Motor neuron (in vitro differentiated cells): ENCODE measurements at regions not wholly inside any gene's neighbourhood (a gene's known extent, or its start where the extent isn't known, plus 50 kb on each side); places are given as distances from the start of the nearest gene placed in this dataset.

Experiments
- ATAC-seq, 8 experiments: fragments of 200-7000 bp; cut with Tn5 transposase; replicated peaks in 6 of 8; 2 replicates each; pipeline ENCODE4 v1.8.0; 2021; ENCODE audit warnings: mild to moderate bottlenecking in 8 of 8, moderate library complexity in 8 of 8
- H3K27ac ChIP-seq, 2 donors: fragments of 250-450 bp; sonication (Bioruptor Pico); 2 replicates each; pipeline ENCODE4 v1.9.0; 2021; ENCODE audit warnings: antibody characterized with exemption in 2 of 2, mild to moderate bottlenecking in 2 of 2, moderate library complexity in 1 of 2
- H3K4me1 ChIP-seq, 2 donors: fragments of 250-450 bp; sonication (Bioruptor Pico); replicated peaks in 1 of 2; 2 replicates each; pipeline ENCODE4 v1.6.1; 2021; ENCODE audit warnings: antibody characterized with exemption in 2 of 2, mild to moderate bottlenecking in 2 of 2, moderate library complexity in 1 of 2
- H3K4me3 ChIP-seq, 5 donors: fragments of 250-450 bp; sonication (Bioruptor Pico); 2 replicates each; pipeline ENCODE4 v1.9.0; 2021; ENCODE audit warnings: antibody characterized with exemption in 5 of 5, mild to moderate bottlenecking in 5 of 5, moderate library complexity in 4 of 5
- WGBS, 10 experiments: fragments of 450-650 bp; shearing (Covaris generic); methylation state at CpG; one replicate each; pipeline ENCODE4 v1.0.0; 2022; 5-methylcytosine and 5-hydroxymethylcytosine counted together
- in situ Hi-C, 9 experiments: fragments of 400-800 bp; cut with MboI; loops; one replicate each; pipeline ENCODE4 v1.15.0; 2021; ENCODE audit warnings: low sequenced_read_pairs in 9 of 9, low pct_unique_long_range_greater_than_20kb in 2 of 9; ENCODE audit not compliant: unreplicated experiment in 9 of 9

DNA sequence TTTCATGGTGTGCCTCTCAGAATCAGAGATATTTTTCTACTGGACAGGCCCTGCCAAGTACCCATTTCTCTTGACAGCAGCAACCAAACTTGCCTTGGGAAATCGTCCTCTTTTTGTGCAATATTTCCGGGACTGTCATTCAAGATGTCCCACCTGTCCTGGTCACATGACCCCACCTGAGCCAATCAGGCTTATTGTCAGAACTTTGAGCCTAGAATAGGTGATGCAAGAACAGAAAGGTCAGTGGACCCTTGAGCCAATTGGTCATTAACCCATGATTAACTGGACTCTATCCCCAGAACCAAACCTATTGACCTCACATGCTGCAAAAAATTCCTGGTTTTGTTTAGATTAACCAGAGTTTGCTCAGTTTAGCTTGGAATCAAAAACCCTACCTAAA is 108.3 kb upstream of the TOP1 start:
- 40 to 90% (median 66%) methylated on average over 1 to 2 of the region's 2 CpGs; no CpG with 5 or more reads in 4 of the 10 experiments for WGBS, 10 experiments
- in situ Hi-C loops: no loop called here
- no peaks in the 10 kb centered on the region for H3K4me1 ChIP-seq
- no peak overlapping the region for H3K4me3 ChIP-seq
- H3K27ac ChIP-seq: no peak overlapping the region
- ATAC-seq: no peak

DNA sequence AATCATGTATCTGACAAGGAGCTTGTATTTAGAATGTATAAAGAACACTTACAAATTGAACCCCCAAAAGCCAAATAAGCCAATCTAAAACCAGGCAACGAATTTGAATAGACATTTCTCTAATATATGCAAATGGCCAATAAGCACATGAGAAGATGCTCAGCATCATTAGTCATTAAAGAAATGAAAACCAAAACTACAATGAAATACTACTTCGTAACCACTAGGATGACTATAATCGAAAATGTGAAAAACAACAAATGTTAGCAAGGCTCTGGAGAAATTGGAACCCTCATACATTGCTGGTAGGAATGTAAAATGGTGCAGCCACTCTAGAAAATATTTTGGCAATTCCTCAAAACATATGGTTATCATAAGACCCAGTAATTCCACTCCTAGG is 105.8 kb upstream of the TOP1 start:
- Histone ChIP-seq H3K27ac (no peak overlapping the region), H3K4me3 (no peak overlapping the region), H3K4me1 (no peaks in the 10 kb centered on the region)
- in situ Hi-C loops: no loop called here
- no peak for ATAC-seq
- WGBS, 10 experiments: 27 to 92% (median 62%) methylated on average over 2 to 3 of the region's 3 CpGs

DNA sequence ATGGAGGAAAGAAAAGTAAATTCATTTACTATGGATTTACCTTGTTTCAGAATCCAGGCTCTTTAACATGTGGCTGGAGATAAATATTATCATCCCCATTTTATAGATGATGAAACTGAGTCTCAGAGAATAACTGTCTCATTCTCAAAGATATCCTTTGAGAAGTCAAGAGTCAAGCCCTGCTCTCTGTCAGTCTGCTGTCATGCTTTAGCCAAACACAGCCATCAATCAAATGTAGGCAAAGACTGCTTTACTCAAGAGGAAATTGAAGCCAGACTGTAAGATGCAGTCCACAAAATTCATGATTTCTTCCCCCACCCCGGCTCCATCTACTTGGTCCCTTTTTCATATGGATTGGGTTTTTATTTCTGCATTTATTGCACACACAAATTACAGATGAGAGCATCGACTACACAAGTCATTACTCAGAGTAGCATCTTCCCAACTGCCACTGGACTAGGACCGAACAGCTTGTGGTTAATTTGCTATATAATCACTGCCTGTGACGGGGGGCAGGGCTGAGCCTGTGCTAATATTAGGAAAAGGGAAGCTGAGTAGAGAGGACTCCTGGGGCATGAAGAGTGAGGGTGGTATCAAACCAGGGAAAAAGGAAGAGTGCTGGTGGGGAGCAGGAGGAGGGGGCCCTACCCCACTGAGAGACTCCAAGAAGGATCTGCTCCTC is 102.7 kb upstream of the TOP1 start:
- no peak for ATAC-seq
- H3K27ac ChIP-seq: no peak overlapping the region
- H3K4me3 ChIP-seq: no peak overlapping the region
- 33 to 80% (median 57%) methylated on average over 1 to 3 of the region's 4 CpGs; no CpG with 5 or more reads in 1 of the 10 experiments for WGBS, 10 experiments
- in situ Hi-C loops: loop anchor here in 2 of 9 experiments (25.0 kb wide), 1 partner anchor 214 kb away; no protein-coding TSS in a partner anchor
- H3K4me1 ChIP-seq: no peaks in the 10 kb centered on the region

DNA sequence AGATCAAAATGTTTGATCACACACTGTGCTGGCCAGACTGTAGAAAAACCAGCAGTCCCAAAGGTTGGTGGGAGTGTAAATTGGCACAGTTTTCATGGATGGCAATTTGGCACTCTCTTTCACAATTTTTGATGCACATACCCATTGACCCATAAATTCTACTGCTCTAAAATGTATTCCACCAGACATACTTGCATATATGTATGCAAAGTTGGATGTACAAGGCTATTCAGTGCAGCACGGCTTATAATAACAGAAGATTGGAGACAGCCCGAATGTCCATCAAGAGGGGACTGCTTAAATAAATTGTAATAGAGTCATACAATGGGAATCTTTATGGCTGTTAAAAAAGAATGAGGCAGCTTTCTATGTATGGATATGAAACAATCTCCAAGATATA is 101.7 kb upstream of the TOP1 start:
- in situ Hi-C loops: loop anchor here in 2 of 9 experiments (25.0 kb wide), 1 partner anchor 215 kb away; no protein-coding TSS in a partner anchor
- H3K4me3 ChIP-seq: no peak overlapping the region
- no peak overlapping the region for H3K27ac ChIP-seq
- WGBS, 10 experiments: 0 to 100% (median 59%) methylated on average over 1 to 2 of the region's 2 CpGs; no CpG with 5 or more reads in 2 of the 10 experiments
- no peaks in the 10 kb centered on the region for H3K4me1 ChIP-seq
- peak in 4 of 8 experiments; percentile 20 to 99 (median 94) for ATAC-seq

DNA sequence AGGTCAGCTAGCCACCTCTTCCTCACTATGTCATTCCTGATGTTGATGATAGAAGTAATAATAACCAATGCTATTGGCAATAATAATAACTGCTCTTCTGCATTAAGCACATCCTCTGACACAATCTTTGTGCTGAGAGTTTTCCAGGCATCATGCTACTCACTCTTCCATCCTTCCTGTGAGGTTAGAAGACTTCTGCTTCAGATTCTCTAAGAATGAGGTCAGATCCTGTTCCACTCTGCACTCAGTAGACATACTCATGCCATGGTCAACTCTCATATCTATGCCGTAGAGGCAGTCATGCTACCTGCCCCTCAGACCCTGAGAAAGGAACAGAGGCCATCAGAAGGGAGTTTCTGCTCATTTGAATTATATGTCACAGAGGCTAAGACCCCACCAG is 98.1 kb upstream of the TOP1 start:
- no peak overlapping the region for H3K4me3 ChIP-seq
- no peaks in the 10 kb centered on the region for H3K4me1 ChIP-seq
- 85 to 100% methylated on average over 1 of the region's 1 CpG; no CpG with 5 or more reads in 8 of the 10 experiments for WGBS, 10 experiments
- no peak for ATAC-seq
- in situ Hi-C loops: loop anchor here in 2 of 9 experiments (25.0 kb wide), 1 partner anchor 218 kb away; no protein-coding TSS in a partner anchor
- no peak overlapping the region for H3K27ac ChIP-seq

DNA sequence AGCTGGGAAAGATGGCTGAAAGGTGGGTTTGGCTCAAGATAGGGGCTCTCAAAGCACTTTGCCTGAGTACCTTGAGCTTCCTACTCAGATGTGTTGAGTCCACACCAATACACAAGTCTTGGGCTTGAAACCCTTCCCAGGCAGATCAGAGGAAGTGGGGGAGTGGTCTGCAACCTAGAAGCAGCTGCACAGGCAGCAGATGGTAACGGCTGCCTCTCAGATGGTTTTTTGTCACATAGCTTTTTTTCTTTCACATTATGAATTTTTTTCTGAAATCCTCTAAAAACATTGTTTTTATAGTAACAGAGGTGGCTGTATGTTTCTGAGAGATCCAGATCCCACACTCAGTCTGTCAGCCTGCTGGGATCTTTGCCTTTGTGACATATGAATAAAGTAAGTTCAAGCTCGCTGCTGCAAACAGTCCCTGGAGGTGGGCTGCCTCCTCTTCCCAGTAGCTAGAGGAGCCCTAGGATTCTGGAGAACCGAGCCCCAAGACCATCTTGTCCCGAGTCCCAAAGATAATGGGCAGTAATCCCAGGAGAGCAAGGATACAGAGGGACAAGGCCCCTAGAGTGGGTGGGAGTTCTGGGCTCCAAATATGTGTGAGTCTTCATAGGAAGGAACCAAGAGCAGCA is 97.1 kb upstream of the TOP1 start:
- in situ Hi-C loops: loop anchor here in 2 of 9 experiments (25.0 kb wide), 1 partner anchor 219 kb away; no protein-coding TSS in a partner anchor
- WGBS, 10 experiments: 22 to 73% (median 40%) methylated on average over 1 to 4 of the region's 4 CpGs; no CpG with 5 or more reads in 3 of the 10 experiments
- no peak for ATAC-seq
- no peak overlapping the region for H3K27ac ChIP-seq
- H3K4me1 ChIP-seq: no peaks in the 10 kb centered on the region
- no peak overlapping the region for H3K4me3 ChIP-seq

DNA sequence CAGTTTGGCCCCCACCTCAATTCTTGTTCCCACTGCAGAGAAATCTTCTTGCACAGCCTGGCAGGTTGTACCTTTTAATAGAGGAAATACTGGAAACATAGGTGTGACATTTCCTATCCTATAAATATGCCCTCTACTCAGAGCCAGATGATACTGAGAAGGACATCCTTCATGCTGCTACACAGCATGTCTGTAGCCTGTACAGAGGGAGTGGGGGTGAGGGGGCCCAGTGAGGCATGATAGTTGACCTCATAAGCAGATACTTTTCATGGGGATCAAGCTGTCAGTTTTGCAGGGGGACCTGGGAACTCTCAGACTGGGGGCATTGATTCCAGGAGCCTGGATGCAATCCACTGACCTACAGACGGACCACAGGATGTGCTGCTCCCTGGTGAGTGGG is 96.2 kb upstream of the TOP1 start:
- WGBS, 10 experiments: 20 to 80% (median 30%) methylated on average over 1 of the region's 1 CpG; no CpG with 5 or more reads in 6 of the 10 experiments
- ATAC-seq: no peak
- H3K4me1 ChIP-seq: no peaks in the 10 kb centered on the region
- no peak overlapping the region for H3K27ac ChIP-seq
- in situ Hi-C loops: loop anchor here in 2 of 9 experiments (25.0 kb wide), 1 partner anchor 220 kb away; no protein-coding TSS in a partner anchor
- H3K4me3 ChIP-seq: no peak overlapping the region

DNA sequence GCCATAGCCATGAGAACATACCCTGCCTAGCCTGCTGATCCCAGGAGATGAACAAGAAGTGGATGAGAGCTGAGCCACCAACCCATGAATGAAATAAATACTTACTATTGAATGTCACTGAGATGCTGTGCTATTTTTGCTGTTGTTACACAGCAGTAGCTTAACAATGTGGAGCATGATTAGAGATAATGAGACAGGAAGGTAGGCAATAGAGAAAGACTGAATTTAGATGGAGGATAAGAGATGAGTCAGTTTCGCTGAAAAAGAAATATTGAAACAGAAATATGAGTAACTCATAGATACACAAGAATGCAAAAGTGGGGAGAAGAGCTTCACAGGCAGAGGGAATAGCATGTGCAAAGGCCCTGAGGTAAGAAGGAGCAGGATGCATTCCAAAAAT is 94.9 kb upstream of the TOP1 start:
- no peak overlapping the region for H3K4me3 ChIP-seq
- WGBS, 10 experiments: 0 to 100% (median 55%) methylated on average over 1 of the region's 1 CpG; no CpG with 5 or more reads in 2 of the 10 experiments
- ATAC-seq: no peak
- H3K27ac ChIP-seq: no peak overlapping the region
- H3K4me1 ChIP-seq: no peaks in the 10 kb centered on the region
- in situ Hi-C loops: loop anchor here in 2 of 9 experiments (25.0 kb wide), 1 partner anchor 221 kb away; no protein-coding TSS in a partner anchor

DNA sequence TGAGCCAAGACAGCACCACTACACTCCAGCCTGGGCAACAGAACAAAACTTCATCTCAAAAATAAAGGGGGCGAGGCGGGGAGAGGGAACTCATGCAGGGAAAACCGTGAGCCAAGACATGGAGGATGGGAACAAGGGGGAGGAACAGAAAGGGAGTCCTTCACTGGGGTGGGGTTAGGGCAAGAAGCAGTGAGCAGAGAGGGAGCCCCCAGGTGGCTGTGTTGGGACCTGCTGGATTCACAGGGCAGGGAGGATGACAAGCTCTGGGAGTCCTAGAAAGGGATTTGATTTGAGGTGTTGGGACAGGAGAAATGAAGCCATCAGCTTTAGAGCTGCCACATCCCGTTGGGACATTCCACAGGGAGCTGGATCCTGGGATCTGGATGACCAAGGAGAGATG is 90.6 kb upstream of the TOP1 start:
- 77 to 100% (median 82%) methylated on average over 1 to 4 of the region's 4 CpGs; no CpG with 5 or more reads in 4 of the 10 experiments for WGBS, 10 experiments
- H3K4me3 ChIP-seq: no peak overlapping the region
- H3K4me1 ChIP-seq: no peaks in the 10 kb centered on the region
- ATAC-seq: no peak
- H3K27ac ChIP-seq: no peak overlapping the region
- in situ Hi-C loops: loop anchor here in 2 of 9 experiments (25.0 kb wide), 1 partner anchor 226 kb away; no protein-coding TSS in a partner anchor

DNA sequence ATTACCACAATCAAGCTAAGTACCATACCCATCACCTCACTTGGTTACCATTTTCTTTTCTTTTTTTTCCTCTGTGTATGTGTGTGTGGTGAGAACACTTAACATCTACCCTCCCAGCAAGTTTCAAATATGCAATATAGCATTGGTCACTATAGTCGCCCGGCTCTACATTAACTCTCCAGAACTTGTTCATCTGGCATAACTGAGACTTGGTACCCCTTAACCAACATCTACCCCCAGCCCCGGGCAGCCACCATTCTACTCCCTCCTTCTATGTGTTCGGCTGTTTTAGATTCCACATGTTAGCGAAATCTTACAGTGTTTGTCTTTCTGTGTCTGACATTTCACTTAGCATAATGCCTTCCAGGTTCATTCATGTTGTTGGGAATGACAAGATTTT is 89.0 kb upstream of the TOP1 start:
- in situ Hi-C loops: loop anchor here in 2 of 9 experiments (25.0 kb wide), 1 partner anchor 227 kb away; no protein-coding TSS in a partner anchor
- Histone ChIP-seq H3K27ac (no peak overlapping the region), H3K4me3 (no peak overlapping the region), H3K4me1 (no peaks in the 10 kb centered on the region)
- ATAC-seq: peak in 1 of 8 experiments; percentile 51
- 43 to 100% (median 88%) methylated on average over 1 to 5 of the region's 5 CpGs; no CpG with 5 or more reads in 1 of the 10 experiments for WGBS, 10 experiments

DNA sequence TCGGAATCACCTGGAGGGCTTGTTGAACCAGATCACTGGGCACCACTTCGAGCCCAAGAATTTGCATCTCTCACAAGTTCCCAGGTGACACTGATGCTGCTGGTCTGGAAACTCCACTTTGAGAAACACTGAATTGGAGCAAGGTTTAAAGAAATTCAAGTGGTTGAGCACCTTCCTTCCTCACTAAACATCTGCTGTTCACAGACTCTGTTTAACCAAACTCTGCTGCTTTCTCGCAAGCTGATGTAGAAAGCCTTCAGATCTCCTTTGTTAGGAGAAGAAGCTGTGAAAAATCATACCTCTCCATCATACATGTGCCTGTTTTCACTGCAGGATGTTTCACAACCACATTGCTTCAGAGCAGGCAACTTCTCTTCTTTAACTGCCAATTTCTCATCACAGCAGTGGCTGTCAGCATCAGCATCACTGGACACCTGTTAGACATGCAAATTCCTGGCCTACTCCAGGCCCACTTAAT is 87.5 kb upstream of the TOP1 start:
- 60 to 100% (median 79%) methylated on average over 1 to 3 of the region's 3 CpGs; no CpG with 5 or more reads in 2 of the 10 experiments for WGBS, 10 experiments
- in situ Hi-C loops: loop anchor here in 2 of 9 experiments (25.0 kb wide), 1 partner anchor 229 kb away; no protein-coding TSS in a partner anchor
- Histone ChIP-seq H3K4me3 (no peak overlapping the region), H3K27ac (no peak overlapping the region), H3K4me1 (peaks cover 0 to 9% of the 10 kb centered on the region in 2 donors)
- no peak for ATAC-seq

DNA sequence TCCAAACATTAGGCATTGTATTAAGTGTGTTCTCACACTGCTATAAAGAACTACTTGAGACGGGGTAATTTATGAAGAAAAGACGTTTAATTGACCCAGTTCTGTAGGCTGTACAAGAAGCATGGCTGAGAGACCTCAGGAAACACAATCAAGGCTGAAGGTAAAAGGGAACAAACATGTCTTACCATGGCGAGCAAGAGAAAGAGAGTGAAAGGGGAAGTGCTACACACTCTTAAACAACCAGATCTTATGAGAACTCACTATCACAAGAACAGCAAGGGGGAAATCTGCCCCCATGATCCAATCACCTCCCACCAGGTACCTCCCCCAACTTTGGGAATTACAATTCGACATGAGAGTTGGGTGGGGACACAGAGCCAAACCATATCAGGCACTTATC is 86.6 kb upstream of the TOP1 start:
- WGBS, 10 experiments: 33 to 84% (median 43%) methylated on average over 1 to 4 of the region's 4 CpGs; no CpG with 5 or more reads in 1 of the 10 experiments
- in situ Hi-C loops: loop anchor here in 2 of 9 experiments (25.0 kb wide), 1 partner anchor 230 kb away; no protein-coding TSS in a partner anchor

DNA sequence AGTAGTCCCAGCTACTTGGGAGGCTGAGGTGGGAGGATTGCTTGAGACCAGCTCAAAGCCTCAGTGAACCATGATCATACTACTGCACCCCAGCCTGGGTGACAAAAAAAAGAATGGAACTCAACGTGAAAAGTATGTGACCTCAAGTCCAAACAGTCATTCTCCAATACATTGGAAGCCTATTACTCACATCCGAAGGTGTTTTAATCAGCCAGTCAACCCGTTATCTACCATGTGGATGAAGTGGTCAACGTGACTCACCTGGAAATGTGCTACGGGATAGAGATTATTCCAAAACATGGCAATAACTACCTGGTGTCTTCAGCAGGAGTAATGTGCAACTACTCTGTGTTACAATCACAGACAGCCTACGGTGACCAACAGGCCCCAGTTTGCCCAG is 85.8 kb upstream of the TOP1 start:
- H3K4me1 ChIP-seq: peaks cover 0 to 9% of the 10 kb centered on the region in 2 donors

More for the DNA sequence above, 86.6 kb upstream of the TOP1 start:
- no peak overlapping the region for H3K27ac ChIP-seq
- ATAC-seq: no peak
- no peak overlapping the region for H3K4me3 ChIP-seq
- peaks cover 0 to 9% of the 10 kb centered on the region in 2 donors for H3K4me1 ChIP-seq

More for the DNA sequence above, 85.8 kb upstream of the TOP1 start:
- WGBS, 10 experiments: 83 to 100% (median 93%) methylated on average over 1 to 5 of the region's 6 CpGs; no CpG with 5 or more reads in 2 of the 10 experiments
- no peak overlapping the region for H3K27ac ChIP-seq
- no peak overlapping the region for H3K4me3 ChIP-seq
- in situ Hi-C loops: loop anchor here in 2 of 9 experiments (25.0 kb wide), 1 partner anchor 230 kb away; no protein-coding TSS in a partner anchor
- no peak for ATAC-seq
